Cardiac fibroblast (primary cell): ENCODE measurements at regions not wholly inside any gene's neighbourhood (a gene's known extent, or its start where the extent isn't known, plus 50 kb on each side); places are given as distances from the start of the nearest gene placed in this dataset.

Source experiments
- DNase-seq, 2 donors: peaks; one replicate each; pipeline versions ENCODE4 v3.0.0 to v3.0.0-alpha.2; 2010; ENCODE audit warnings: low read depth in 2 of 2
- H3K4me3 ChIP-seq, 2 donors: replicated peaks in 1 of 2; 1 replicate in 1 of 2; 2 replicates in 1 of 2; pipeline ENCODE4 v1.5.1; 2011; ENCODE audit warnings: low read depth in 2 of 2, low read length in 2 of 2, mild to moderate bottlenecking in 2 of 2, moderate library complexity in 1 of 2
- TF ChIP-seq, protein P1 (sequence below): IDR thresholded peaks from one replicate; pipeline ENCODE4 v1.5.1; 2011; ENCODE audit warnings: low read depth, mild to moderate bottlenecking, low read length, inconsistent platforms

DNA sequence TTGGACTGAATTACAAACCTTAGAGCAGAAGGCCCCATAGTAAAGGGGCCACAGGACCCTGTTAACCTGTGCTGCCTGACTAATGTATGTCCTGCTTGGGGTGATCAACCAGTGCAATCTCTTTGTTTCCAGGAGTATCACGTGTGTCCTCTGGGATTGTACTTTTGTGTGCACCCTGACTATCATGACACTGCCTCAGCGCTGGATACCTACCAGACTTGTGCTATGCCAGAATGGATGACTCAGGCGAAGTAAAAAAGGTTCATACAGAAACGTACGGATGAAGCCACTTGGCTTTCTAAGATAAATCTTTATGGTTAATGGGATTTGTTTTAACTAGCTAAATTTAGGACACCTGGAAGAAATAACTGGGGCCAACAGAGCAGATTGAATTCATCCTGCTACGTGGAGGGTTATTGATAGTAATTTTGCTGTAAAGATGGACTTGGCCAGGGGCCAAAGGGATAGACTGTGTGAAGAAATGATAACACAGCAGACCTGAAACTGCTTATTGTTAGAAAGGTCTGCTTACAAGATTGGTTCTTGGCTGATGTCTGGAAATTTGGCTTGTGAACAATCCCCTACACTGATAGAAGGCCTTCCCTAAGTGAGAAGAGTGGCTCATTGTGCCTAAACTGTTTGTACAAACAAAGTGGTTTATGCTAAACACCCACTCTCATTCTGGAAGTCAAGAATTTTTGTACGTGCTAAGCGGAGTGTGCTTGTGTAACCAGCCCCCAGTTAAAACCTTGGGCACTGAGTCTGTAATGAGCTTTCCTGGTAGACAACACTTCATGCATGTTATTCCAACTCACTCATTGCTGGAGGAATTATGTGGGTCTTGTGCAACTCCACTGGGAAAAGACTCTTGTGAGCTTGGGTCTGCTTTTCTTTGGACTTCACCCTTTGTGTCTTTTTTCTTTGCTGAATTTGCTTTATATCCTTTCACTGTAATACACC lies 750.5 kb upstream of the HTR2C start:
- TF ChIP-seq, protein P1, sequence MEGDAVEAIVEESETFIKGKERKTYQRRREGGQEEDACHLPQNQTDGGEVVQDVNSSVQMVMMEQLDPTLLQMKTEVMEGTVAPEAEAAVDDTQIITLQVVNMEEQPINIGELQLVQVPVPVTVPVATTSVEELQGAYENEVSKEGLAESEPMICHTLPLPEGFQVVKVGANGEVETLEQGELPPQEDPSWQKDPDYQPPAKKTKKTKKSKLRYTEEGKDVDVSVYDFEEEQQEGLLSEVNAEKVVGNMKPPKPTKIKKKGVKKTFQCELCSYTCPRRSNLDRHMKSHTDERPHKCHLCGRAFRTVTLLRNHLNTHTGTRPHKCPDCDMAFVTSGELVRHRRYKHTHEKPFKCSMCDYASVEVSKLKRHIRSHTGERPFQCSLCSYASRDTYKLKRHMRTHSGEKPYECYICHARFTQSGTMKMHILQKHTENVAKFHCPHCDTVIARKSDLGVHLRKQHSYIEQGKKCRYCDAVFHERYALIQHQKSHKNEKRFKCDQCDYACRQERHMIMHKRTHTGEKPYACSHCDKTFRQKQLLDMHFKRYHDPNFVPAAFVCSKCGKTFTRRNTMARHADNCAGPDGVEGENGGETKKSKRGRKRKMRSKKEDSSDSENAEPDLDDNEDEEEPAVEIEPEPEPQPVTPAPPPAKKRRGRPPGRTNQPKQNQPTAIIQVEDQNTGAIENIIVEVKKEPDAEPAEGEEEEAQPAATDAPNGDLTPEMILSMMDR = no peak
- H3K4me3 ChIP-seq = no peak overlapping the region

DNA sequence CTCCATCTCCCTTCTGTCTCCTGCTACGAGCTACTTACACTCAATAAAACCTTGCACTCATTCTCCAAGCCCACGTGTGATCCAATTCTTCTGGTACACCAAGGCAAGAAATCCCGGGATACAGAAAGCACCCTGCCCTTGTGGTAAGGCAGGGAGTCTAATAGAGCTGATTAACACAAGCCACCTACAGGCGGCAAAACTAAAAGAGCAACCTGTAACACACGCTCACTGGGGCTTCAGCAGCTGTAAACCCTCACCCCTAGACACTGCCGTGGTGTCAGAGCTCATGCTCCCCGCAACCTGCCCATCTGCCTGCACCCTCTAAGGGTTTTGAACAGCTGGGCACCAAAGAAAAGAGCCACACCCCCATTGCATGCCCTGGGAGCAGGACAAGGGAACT lies 755.4 kb upstream of the HTR2C start:
- TF ChIP-seq, protein P1 = no peak

More for the DNA sequence above, 750.5 kb upstream of the HTR2C start:
- peak; percentile 13 to 17 for DNase-seq

DNA sequence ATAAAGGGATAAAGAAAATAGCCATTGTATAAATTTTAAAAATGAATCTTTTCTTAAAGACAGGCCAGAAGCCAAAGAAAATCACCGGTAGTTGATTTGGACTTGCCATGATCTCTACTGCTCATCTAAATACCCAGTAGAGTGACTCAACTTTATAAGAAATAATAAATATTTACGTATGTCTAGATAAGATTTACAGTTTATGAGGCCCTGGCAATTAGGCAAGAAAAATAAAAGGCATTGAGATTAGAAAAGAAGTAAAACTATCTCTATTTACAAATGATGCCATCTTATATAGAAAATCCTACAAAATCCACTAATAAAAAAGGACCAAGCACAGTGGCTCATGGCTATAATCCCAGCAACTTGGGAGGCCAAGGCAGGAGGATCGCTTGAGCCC lies 765.5 kb upstream of the HTR2C start:
- H3K4me3 ChIP-seq = no peak overlapping the region
- no peak for DNase-seq
- TF ChIP-seq, protein P1 = no peak

More for the DNA sequence above, 755.4 kb upstream of the HTR2C start:
- no peak overlapping the region for H3K4me3 ChIP-seq
- no peak for DNase-seq

DNA sequence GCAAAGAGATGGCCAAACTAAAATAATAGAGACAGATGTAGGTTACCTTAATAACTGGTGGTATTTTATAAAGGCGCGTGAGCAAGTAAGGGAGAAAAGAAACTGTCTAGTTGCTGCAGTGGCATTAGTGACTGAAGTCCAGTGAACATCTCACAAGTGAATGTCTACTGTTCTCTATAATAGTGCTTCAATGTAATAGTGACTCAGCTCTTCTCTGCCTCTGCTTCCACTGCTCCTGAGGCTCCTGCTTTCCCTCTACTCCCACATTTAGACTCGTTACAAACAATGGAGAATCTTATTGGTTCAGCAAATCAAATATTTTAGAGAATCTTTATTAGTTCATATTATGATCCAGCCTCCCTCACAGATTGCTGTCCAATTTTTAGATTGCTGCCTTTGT lies 779.1 kb upstream of the HTR2C start:
- peak in 1 of 2 donors; percentile 11 for DNase-seq
- H3K4me3 ChIP-seq = no peak overlapping the region
- TF ChIP-seq, protein P1 = no peak

DNA sequence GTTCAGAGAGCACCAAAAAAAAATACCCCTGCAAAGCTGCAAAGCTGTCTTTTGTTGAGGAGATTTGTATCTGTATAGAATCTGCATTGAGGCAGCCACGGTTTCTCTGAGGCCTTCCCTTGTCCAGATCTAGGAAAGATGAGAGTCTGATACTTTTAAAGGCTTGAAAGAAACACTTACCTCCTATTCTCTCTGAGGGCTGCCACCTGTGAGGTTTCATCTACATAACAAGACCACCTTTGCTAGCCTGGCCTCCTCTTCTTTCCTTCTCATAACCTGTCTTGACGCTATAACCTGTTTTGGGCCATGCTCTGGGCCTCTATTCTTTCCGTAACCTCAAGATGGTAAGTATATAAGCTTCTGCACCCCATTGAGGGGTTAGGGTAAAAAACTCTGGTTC lies 779.6 kb upstream of the HTR2C start:
- no peak for DNase-seq
- no peak overlapping the region for H3K4me3 ChIP-seq
- TF ChIP-seq, protein P1 = no peak

DNA sequence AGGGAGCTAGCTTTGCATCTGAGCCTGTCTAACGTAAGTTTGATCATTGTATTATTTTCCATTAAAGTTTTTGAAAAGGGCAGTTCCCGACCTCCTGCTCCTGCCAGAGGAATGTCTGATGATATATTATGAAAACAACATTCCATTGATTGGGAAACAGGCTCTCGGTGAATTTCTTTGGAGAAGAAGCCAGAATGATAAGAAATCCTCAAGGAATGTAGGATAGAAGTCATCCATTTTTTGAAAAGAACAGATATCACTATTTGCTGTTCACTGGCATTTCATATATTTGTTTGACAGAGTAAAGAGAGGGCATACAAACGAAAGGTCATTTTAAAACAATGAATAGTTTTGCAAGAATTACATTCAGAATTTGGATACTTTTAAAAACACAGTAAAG lies 781.0 kb upstream of the HTR2C start:
- peak in 1 of 2 donors; percentile 48 for DNase-seq
- H3K4me3 ChIP-seq = no peak overlapping the region
- TF ChIP-seq, protein P1 = no peak
